SIG-M5 treated with dmso at 0.1 percent for 504 hours (cell line): ENCODE measurements at regions not wholly inside any gene's neighbourhood (a gene's known extent, or its start where the extent isn't known, plus 50 kb on each side); places are given as distances from the start of the nearest gene placed in this dataset.

Source experiments
- DNase-seq: peaks from one replicate; lab custom pipeline; 2025; ENCODE audit not compliant: unreplicated experiment; lab: John Stamatoyannopoulos, UW

- DNase-seq, result no peak
Observed at GRCh38 chr1:62370594-62370993, 51.4 kb upstream of the KANK4 start.

- DNase-seq, result no peak
Observed at GRCh38 chr1:62371375-62371774, 52.1 kb upstream of the KANK4 start.

- no peak for DNase-seq
Observed at GRCh38 chr1:62373221-62373620, 54.0 kb upstream of the KANK4 start.

- DNase-seq, result no peak
Observed at GRCh38 chr1:62377043-62377562, 57.9 kb upstream of the KANK4 start.

GRCh38 chr1:62380181-62380580, 56.7 kb upstream of the USP1 start:
- DNase-seq, result no peak

GRCh38 chr1:62381831-62382657, 54.8 kb upstream of the USP1 start:
- DNase-seq, result no peak

- no peak for DNase-seq
Observed at GRCh38 chr1:62382658-62382955, 54.2 kb upstream of the USP1 start.

- peak; percentile 4 for DNase-seq
Observed at GRCh38 chr1:62384276-62385005, 52.4 kb upstream of the USP1 start.

- DNase-seq, result no peak
Observed at GRCh38 chr1:62385923-62386322, 50.9 kb upstream of the USP1 start.

GRCh38 chr1:62386351-62387121, 50.3 kb upstream of the USP1 start:
- no peak for DNase-seq
